ENCODE measurements at regions not wholly inside any gene's neighbourhood (a gene's known extent, or its start where the extent isn't known, plus 50 kb on each side); places are given as distances from the start of the nearest gene placed in this dataset.

GRCh38 chr9:119451426-119451825 is 82.2 kb upstream of the BRINP1 start:
- TF ChIP-seq CTCF (conservative IDR thresholded peaks at IDR 0.05; ENCODE audit: low read depth, low read length): no peak
- no peak for DNase-seq (ENCODE audit: low read depth)
- no peak overlapping the region for H3K4me3 ChIP-seq (ENCODE audit: low read length)

GRCh38 chr9:119443179-119443578 is 73.9 kb upstream of the BRINP1 start:
- no peak for DNase-seq (ENCODE audit: low read depth)
- H3K4me3 ChIP-seq (ENCODE audit: low read length): no peak overlapping the region
- no peak for TF ChIP-seq CTCF (conservative IDR thresholded peaks at IDR 0.05; ENCODE audit: low read depth, low read length)

GRCh38 chr9:119441832-119442231 is 72.6 kb upstream of the BRINP1 start:
- DNase-seq (ENCODE audit: low read depth): no peak
- TF ChIP-seq CTCF (conservative IDR thresholded peaks at IDR 0.05; ENCODE audit: low read depth, low read length): no peak
- no peak overlapping the region for H3K4me3 ChIP-seq (ENCODE audit: low read length)

GRCh38 chr9:119441338-119441737 is 72.1 kb upstream of the BRINP1 start:
- no peak overlapping the region for H3K4me3 ChIP-seq (ENCODE audit: low read length)
- TF ChIP-seq CTCF (conservative IDR thresholded peaks at IDR 0.05; ENCODE audit: low read depth, low read length): no peak
- DNase-seq (ENCODE audit: low read depth): no peak

- no peak overlapping the region for H3K4me3 ChIP-seq (ENCODE audit: low read length)
- no peak for TF ChIP-seq CTCF (conservative IDR thresholded peaks at IDR 0.05; ENCODE audit: low read depth, low read length)
- DNase-seq (ENCODE audit: low read depth): no peak
Observed at GRCh38 chr9:119436261-119436660, 67.0 kb upstream of the BRINP1 start.

- no peak for DNase-seq (ENCODE audit: low read depth)
- no peak overlapping the region for H3K4me3 ChIP-seq (ENCODE audit: low read length)
- TF ChIP-seq CTCF (conservative IDR thresholded peaks at IDR 0.05; ENCODE audit: low read depth, low read length): no peak
Observed at GRCh38 chr9:119435076-119435475, 65.8 kb upstream of the BRINP1 start.

- no peak for TF ChIP-seq CTCF (conservative IDR thresholded peaks at IDR 0.05; ENCODE audit: low read depth, low read length)
- DNase-seq (ENCODE audit: low read depth): no peak
- H3K4me3 ChIP-seq (ENCODE audit: low read length): no peak overlapping the region
Observed at GRCh38 chr9:119432428-119432827, 63.2 kb upstream of the BRINP1 start.

Data from retinal pigment epithelial cell (primary cell).